A673 (cell line): ENCODE measurements at regions not wholly inside any gene's neighbourhood (a gene's known extent, or its start where the extent isn't known, plus 50 kb on each side); places are given as distances from the start of the nearest gene placed in this dataset.

ENCODE experiments used
- CTCF ChIP-seq: fragments of 300-800, 200-600 bp; sonication (generic); conservative IDR thresholded peaks from 2 replicates; pipeline ENCODE4 v1.5.1; 2017; ENCODE audit warnings: low read depth, mild to moderate bottlenecking, antibody characterized with exemption, low read length, moderate library complexity, mixed read lengths
- EZH2 ChIP-seq: fragments of 200-600 bp; sonication (generic); IDR thresholded peaks from 2 replicates; pipeline ENCODE4 v1.6.1; 2017; ENCODE audit warnings: borderline replicate concordance, low read depth, mild to moderate bottlenecking, mixed read lengths, antibody characterized with exemption, low read length; ENCODE audit not compliant: poor library complexity, severe bottlenecking

- TF ChIP-seq CTCF: no peak
- TF ChIP-seq EZH2: no peak
These were observed 63.8 kb downstream of the EFNB1 start for GRCh38 chrX:68892651-68893050.
